IMR-90 (cell line): ENCODE measurements at regions not wholly inside any gene's neighbourhood (a gene's known extent, or its start where the extent isn't known, plus 50 kb on each side); places are given as distances from the start of the nearest gene placed in this dataset.

ENCODE experiments used
- ATAC-seq: fragments of 200-7000 bp; cut with Tn5 transposase; 2 replicates; pipeline ENCODE4 v1.9.1; 2020; ENCODE audit warnings: low read depth, mild to moderate bottlenecking, moderate library complexity
- BruUV-seq: library from RNA; stranded (reverse); fragments of 400-500 nt; replicated peaks from 2 replicates; lab custom pipeline; 2021; lab: Mats Ljungman, UMichigan
- CTCF ChIA-PET: fragments of 300-600 bp; formaldehyde crosslinking; extraction: SDS; loops from one replicate; lab custom pipeline; 2021; ENCODE audit warnings: antibody characterized with exemption; lab: Yijun Ruan, JAX
- POLR2A ChIA-PET: fragments of 300-600 bp; sonication (Branson Sonifier 250); formaldehyde crosslinking; loops from one replicate; lab custom pipeline; 2022; ENCODE audit warnings: antibody characterized with exemption; ENCODE audit not compliant: unreplicated experiment; lab: Charles Lee
- DNase-seq: peaks from one replicate; pipeline ENCODE4 v3.0.0; 2013
- H2AFZ ChIP-seq: replicated peaks from 2 replicates; pipeline ENCODE3; 2013; ENCODE audit warnings: low read length, mild to moderate bottlenecking; ENCODE audit not compliant: poor library complexity
- H2AK5ac ChIP-seq: 2 replicates; pipeline ENCODE4 v1.6.1; 2013; ENCODE audit warnings: low read depth, low read length, inconsistent platforms
- H2AK9ac ChIP-seq: replicated peaks from 2 replicates; pipeline ENCODE3; 2013; ENCODE audit warnings: mild to moderate bottlenecking, low read depth, low read length, moderate library complexity; ENCODE audit not compliant: poor library complexity
- H2BK120ac ChIP-seq: 2 replicates; pipeline ENCODE4 v1.6.1; 2013; ENCODE audit warnings: low read depth, low read length, inconsistent platforms
- H2BK15ac ChIP-seq: 3 replicates; pipeline ENCODE4 v1.6.1; 2013; ENCODE audit warnings: low read depth, low read length, inconsistent platforms
- H2BK20ac ChIP-seq: 2 replicates; pipeline ENCODE4 v1.6.1; 2013; ENCODE audit warnings: low read depth, mild to moderate bottlenecking, inconsistent platforms, low read length, moderate library complexity
- H2BK5ac ChIP-seq: 2 replicates; pipeline ENCODE4 v1.6.1; 2013; ENCODE audit warnings: mild to moderate bottlenecking, low read depth, low read length, inconsistent platforms; ENCODE audit not compliant: poor library complexity, severe bottlenecking
- H3K14ac ChIP-seq: replicated peaks from 2 replicates; pipeline ENCODE4 v1.6.1; 2013; ENCODE audit warnings: low read depth, low read length, inconsistent platforms
- H3K18ac ChIP-seq: 2 replicates; pipeline ENCODE4 v1.6.1; 2013; ENCODE audit warnings: low read depth, low read length, control low read depth
- H3K23ac ChIP-seq: 2 replicates; pipeline ENCODE4 v1.6.1; 2013; ENCODE audit warnings: low read depth, low read length, inconsistent platforms
- H3K27ac ChIP-seq: 2 replicates; pipeline ENCODE4 v1.5.1; 2013; ENCODE audit warnings: mild to moderate bottlenecking, control low read depth, low read length; ENCODE audit not compliant: insufficient read depth
- H3K27me3 ChIP-seq: 2 replicates; pipeline ENCODE4 v1.6.1; 2013; ENCODE audit warnings: low read length; ENCODE audit not compliant: control insufficient read depth, insufficient read depth
- H3K36me3 ChIP-seq: 2 replicates; pipeline ENCODE4 v1.6.1; 2013; ENCODE audit warnings: low read length, mixed read lengths; ENCODE audit not compliant: control insufficient read depth, insufficient read depth
- H3K4ac ChIP-seq: 2 replicates; pipeline ENCODE4 v1.6.1; 2013; ENCODE audit warnings: low read depth, low read length, inconsistent platforms
- H3K4me1 ChIP-seq: 2 replicates; pipeline ENCODE4 v1.6.1; 2013; ENCODE audit warnings: low read length, mixed read lengths; ENCODE audit not compliant: control insufficient read depth, insufficient read depth
- H3K4me2 ChIP-seq: 2 replicates; pipeline ENCODE4 v1.6.1; 2013; ENCODE audit warnings: low read depth, mild to moderate bottlenecking, control low read depth, low read length, moderate library complexity
- H3K4me3 ChIP-seq: 2 replicates; pipeline ENCODE4 v1.5.1; 2013; ENCODE audit warnings: low read depth, mild to moderate bottlenecking, control low read depth, low read length, moderate library complexity; ENCODE audit not compliant: insufficient read depth
- H3K56ac ChIP-seq: 2 replicates; pipeline ENCODE4 v1.6.1; 2013; ENCODE audit warnings: low read length, inconsistent platforms; ENCODE audit not compliant: insufficient read depth; ENCODE audit errors: extremely low read depth
- H3K79me1 ChIP-seq, 2 experiments: 2 replicates each; pipeline ENCODE4 v1.6.1; 2013; ENCODE audit warnings: low read length in 2 of 2, inconsistent platforms in 1 of 2, low read depth in 1 of 2
- H3K9ac ChIP-seq: 2 replicates; pipeline ENCODE4 v1.6.1; 2013; ENCODE audit warnings: low read depth, low read length, control low read depth
- H3K9me1 ChIP-seq: 2 replicates; pipeline ENCODE4 v1.6.1; 2013; ENCODE audit warnings: low read length, inconsistent platforms; ENCODE audit not compliant: insufficient read depth
- H3K9me3 ChIP-seq: 2 replicates; pipeline ENCODE4 v1.6.1; 2013; ENCODE audit warnings: low read length; ENCODE audit not compliant: control insufficient read depth, insufficient read depth
- H4K20me1 ChIP-seq: 2 replicates; pipeline ENCODE4 v1.6.1; 2013; ENCODE audit warnings: low read length, inconsistent platforms; ENCODE audit not compliant: insufficient read depth
- H4K5ac ChIP-seq: 2 replicates; pipeline ENCODE4 v1.6.1; 2013; ENCODE audit warnings: mild to moderate bottlenecking, low read depth, low read length, control low read depth
- H4K8ac ChIP-seq, 2 experiments: 2 replicates each; pipeline ENCODE4 v1.6.1; 2013; ENCODE audit warnings: low read depth in 2 of 2, low read length in 2 of 2, control low read depth in 1 of 2, inconsistent platforms in 1 of 2
- H4K91ac ChIP-seq: 2 replicates; pipeline ENCODE4 v1.6.1; 2013; ENCODE audit warnings: low read depth, low read length, inconsistent platforms; ENCODE audit not compliant: insufficient read depth
- BHLHE40 ChIP-seq: fragments of 150-350 bp; IDR thresholded peaks from 2 replicates; pipeline ENCODE4 v1.6.1; 2016; ENCODE audit warnings: mild to moderate bottlenecking, low read depth, low read length
- CEBPB ChIP-seq: IDR thresholded peaks from 2 replicates; pipeline ENCODE4 v1.6.1; 2012; ENCODE audit warnings: low read depth, low read length, improper control_type of control experiment
- CHD1 ChIP-seq: IDR thresholded peaks from 2 replicates; pipeline ENCODE4 v1.6.1; 2012; ENCODE audit warnings: low read depth, low read length, improper control_type of control experiment
- CTCF ChIP-seq: conservative IDR thresholded peaks from 2 replicates; pipeline ENCODE4 v1.5.1; 2012; ENCODE audit warnings: mild to moderate bottlenecking, low read depth, low read length, improper control_type of control experiment
- ELK1 ChIP-seq: fragments of 150-350 bp; IDR thresholded peaks from 2 replicates; pipeline ENCODE4 v1.6.1; 2016; ENCODE audit warnings: low read depth, mild to moderate bottlenecking, low read length, moderate library complexity, borderline replicate concordance
- FOS ChIP-seq: fragments of 150-350 bp; IDR thresholded peaks from 2 replicates; pipeline ENCODE4 v1.6.1; 2016; ENCODE audit warnings: low read depth, low read length
- MAFK ChIP-seq: IDR thresholded peaks from 2 replicates; pipeline ENCODE4 v1.6.1; 2012; ENCODE audit warnings: low read depth, low read length, improper control_type of control experiment
- MAZ ChIP-seq: IDR thresholded peaks from 2 replicates; pipeline ENCODE4 v1.6.1; 2012; ENCODE audit warnings: low read depth, mild to moderate bottlenecking, low read length, improper control_type of control experiment, moderate library complexity, borderline replicate concordance
- MXI1 ChIP-seq: IDR thresholded peaks from 2 replicates; pipeline ENCODE4 v1.6.1; 2012; ENCODE audit warnings: low read depth, mild to moderate bottlenecking, low read length, moderate library complexity, borderline replicate concordance
- NFE2L2 ChIP-seq: fragments of 150-350 bp; IDR thresholded peaks from 2 replicates; pipeline ENCODE4 v1.6.1; 2016; ENCODE audit warnings: low read depth, mild to moderate bottlenecking, low read length
- POLR2A ChIP-seq: IDR thresholded peaks from 2 replicates; pipeline ENCODE4 v1.6.1; 2012; ENCODE audit warnings: mild to moderate bottlenecking, low read depth, low read length
- RAD21 ChIP-seq: IDR thresholded peaks from 2 replicates; pipeline ENCODE4 v1.6.1; 2012; ENCODE audit warnings: low read length, improper control_type of control experiment
- RCOR1 ChIP-seq: IDR thresholded peaks from 2 replicates; pipeline ENCODE4 v1.6.1; 2012; ENCODE audit warnings: mild to moderate bottlenecking, low read length, improper control_type of control experiment; ENCODE audit not compliant: insufficient replicate concordance
- RFX5 ChIP-seq: IDR thresholded peaks from 2 replicates; pipeline ENCODE4 v1.8.0; 2012; ENCODE audit warnings: low read depth, mild to moderate bottlenecking, low read length, moderate library complexity
- SMC3 ChIP-seq: fragments of 150-350 bp; IDR thresholded peaks from 2 replicates; pipeline ENCODE4 v1.6.1; 2016; ENCODE audit warnings: low read depth, mild to moderate bottlenecking, antibody characterized with exemption, low read length, moderate library complexity
- USF2 ChIP-seq: fragments of 150-350 bp; IDR thresholded peaks from 2 replicates; pipeline ENCODE4 v1.6.1; 2017; ENCODE audit warnings: mild to moderate bottlenecking, antibody characterized with exemption, low read length, low read depth
- WGBS, 2 experiments: methylation state at CpG; one replicate each; pipeline versions ENCODE4 v1.1.5 to v1.1.7; 2013; ENCODE audit warnings: missing lambda C conversion rate in 2 of 2; ENCODE audit not compliant: insufficient read length in 1 of 2; ENCODE audit errors: extremely low coverage in 2 of 2; 5-methylcytosine and 5-hydroxymethylcytosine counted together
- dilution Hi-C: fragments of 300-500 bp; cut with HindIII; formaldehyde crosslinking; loops from one replicate; pipeline ENCODE4 v1.14.3; 2018; ENCODE audit warnings: low sequenced_read_pairs; ENCODE audit not compliant: unreplicated experiment
- in situ Hi-C: fragments of 300-500 bp; cut with MboI; formaldehyde crosslinking; loops from 3 replicates; pipeline ENCODE4 v1.14.3; 2019; ENCODE audit warnings: low sequenced_read_pairs, inconsistent platforms, mixed read lengths
- intact Hi-C: fragments of 100-400 bp; cut with micrococcal nuclease; formaldehyde crosslinking; loops from 2 replicates; pipeline ENCODE4 v1.10.0; 2022

- Histone ChIP-seq H3K9ac (no peak overlapping the region), H4K8ac (no peak overlapping the region), H2BK5ac (no peak overlapping the region), H2AK9ac (no peak overlapping the region), H2BK20ac (no peak overlapping the region), H2BK15ac (no peak overlapping the region), H3K23ac (no peak overlapping the region), H3K4me3 (no peak overlapping the region), H3K36me3 (no peaks in the 10 kb centered on the region), H3K4me1 (no peaks in the 10 kb centered on the region), H3K4ac (no peak overlapping the region), H3K27ac (no peak overlapping the region), H2AK5ac (no peak overlapping the region), H4K5ac (no peak overlapping the region), H4K91ac (no peak overlapping the region), H3K9me3 (no peaks in the 10 kb centered on the region), H3K56ac (no peak overlapping the region), H2AFZ (no peak overlapping the region), H3K9me1 (no peaks in the 10 kb centered on the region), H3K79me1 (no peaks in the 10 kb centered on the region), H2BK120ac (no peak overlapping the region), H3K4me2 (no peak overlapping the region), H4K20me1 (no peaks in the 10 kb centered on the region), H3K27me3 (no peaks in the 10 kb centered on the region), H3K18ac (no peak overlapping the region), H3K14ac (no peak overlapping the region)
- no peak for ATAC-seq
- CTCF ChIA-PET = interaction anchor here (0.6 kb wide), 1 partner anchor 24 kb away, joined by 3 read pairs; no protein-coding TSS in a partner anchor
- in situ Hi-C loops = no loop called here
- intact Hi-C loops = no loop called here
- TF ChIP-seq RCOR1 (no peak), MAFK (no peak), RFX5 (no peak), FOS (no peak), MXI1 (no peak), ELK1 (no peak), BHLHE40 (no peak), NFE2L2 (no peak), POLR2A (no peak), CHD1 (no peak), MAZ (no peak), SMC3 (no peak), CEBPB (no peak), CTCF (no peak), RAD21 (no peak), USF2 (no peak)
- no TSS peak for BruUV-seq
- WGBS, 2 experiments = no CpG with 5 or more reads among the region's 2 CpGs
- POLR2A ChIA-PET = no interaction called here
- no peak for DNase-seq
- dilution Hi-C loops = no loop called here
These were observed 160.1 kb downstream of the BRMS1L start for GRCh38 chr14:35986219-35986573.
